Cerebellar cortex (tissue), 1 donor: ENCODE measurements at regions not wholly inside any gene's neighbourhood (a gene's known extent, or its start where the extent isn't known, plus 50 kb on each side); places are given as distances from the start of the nearest gene placed in this dataset.
"Not testable (repeated sequence)": the region's sequence is repeated elsewhere in the genome, so short reads cannot be mapped to it uniquely, and the experiment has no call there.

Experiments used
- DNase-seq: peaks from one replicate; pipeline ENCODE4 v3.0.0-alpha.2; 2015; ENCODE audit warnings: low spot score

GRCh38 chr9:33739398-33739797, 56.0 kb upstream of the PRSS3 start:
- DNase-seq = no peak

GRCh38 chr9:33740075-33740474, 55.3 kb upstream of the PRSS3 start:
- DNase-seq = no peak

- not testable (repeated sequence) for DNase-seq
Measured at GRCh38 chr9:33740958-33741357, 54.4 kb upstream of the PRSS3 start.

GRCh38 chr9:33742051-33742450, 53.3 kb upstream of the PRSS3 start:
- DNase-seq = no peak

- DNase-seq = no peak
Measured at GRCh38 chr9:33742519-33742918, 52.8 kb upstream of the PRSS3 start.
